PC-3 (cell line): ENCODE measurements at regions not wholly inside any gene's neighbourhood (a gene's known extent, or its start where the extent isn't known, plus 50 kb on each side); places are given as distances from the start of the nearest gene placed in this dataset.

Source experiments
- EZH2 ChIP-seq: fragments of 300-600 bp; sonication (generic); IDR thresholded peaks from one replicate; pipeline ENCODE4 v1.6.1; 2017; ENCODE audit warnings: antibody characterized with exemption, mild to moderate bottlenecking, low read length; ENCODE audit not compliant: unreplicated experiment
- EZH2phosphoT487 ChIP-seq: fragments of 300-600 bp; sonication (generic); IDR thresholded peaks from 2 replicates; pipeline ENCODE4 v1.6.1; 2018; ENCODE audit warnings: mild to moderate bottlenecking, antibody characterized with exemption, low read length, borderline replicate concordance
- TF ChIP-seq, protein P1 (sequence below): fragments of 300-600 bp; sonication (generic); conservative IDR thresholded peaks from 2 replicates; pipeline ENCODE4 v1.5.1; 2017; ENCODE audit warnings: antibody characterized with exemption, low read depth, mild to moderate bottlenecking, low read length

DNA sequence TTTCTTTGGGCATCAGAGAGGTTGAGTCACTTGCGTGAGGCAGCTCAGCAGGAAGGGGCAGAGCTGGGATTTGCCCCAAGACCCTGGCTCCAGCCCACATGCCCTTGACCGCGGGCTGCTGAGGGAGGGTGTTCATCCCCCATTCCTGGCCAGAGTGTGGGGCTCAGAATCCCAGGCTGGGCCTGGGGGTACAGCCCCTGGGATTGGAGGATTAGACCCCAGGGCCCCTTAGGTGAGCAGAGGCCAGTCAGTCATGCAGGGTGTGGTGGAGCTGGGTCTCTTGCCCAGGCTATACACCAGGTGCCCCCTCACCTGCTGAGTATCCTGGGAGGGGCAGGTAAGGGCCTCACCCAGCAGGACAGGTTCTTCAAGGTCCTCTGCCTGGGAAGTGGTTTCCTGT, 68.4 kb upstream of the ZNF716 start:
- TF ChIP-seq, protein P1, sequence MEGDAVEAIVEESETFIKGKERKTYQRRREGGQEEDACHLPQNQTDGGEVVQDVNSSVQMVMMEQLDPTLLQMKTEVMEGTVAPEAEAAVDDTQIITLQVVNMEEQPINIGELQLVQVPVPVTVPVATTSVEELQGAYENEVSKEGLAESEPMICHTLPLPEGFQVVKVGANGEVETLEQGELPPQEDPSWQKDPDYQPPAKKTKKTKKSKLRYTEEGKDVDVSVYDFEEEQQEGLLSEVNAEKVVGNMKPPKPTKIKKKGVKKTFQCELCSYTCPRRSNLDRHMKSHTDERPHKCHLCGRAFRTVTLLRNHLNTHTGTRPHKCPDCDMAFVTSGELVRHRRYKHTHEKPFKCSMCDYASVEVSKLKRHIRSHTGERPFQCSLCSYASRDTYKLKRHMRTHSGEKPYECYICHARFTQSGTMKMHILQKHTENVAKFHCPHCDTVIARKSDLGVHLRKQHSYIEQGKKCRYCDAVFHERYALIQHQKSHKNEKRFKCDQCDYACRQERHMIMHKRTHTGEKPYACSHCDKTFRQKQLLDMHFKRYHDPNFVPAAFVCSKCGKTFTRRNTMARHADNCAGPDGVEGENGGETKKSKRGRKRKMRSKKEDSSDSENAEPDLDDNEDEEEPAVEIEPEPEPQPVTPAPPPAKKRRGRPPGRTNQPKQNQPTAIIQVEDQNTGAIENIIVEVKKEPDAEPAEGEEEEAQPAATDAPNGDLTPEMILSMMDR = no peak
- no peak for TF ChIP-seq EZH2
- no peak for TF ChIP-seq EZH2phosphoT487
